ENCODE measurements at regions not wholly inside any gene's neighbourhood (a gene's known extent, or its start where the extent isn't known, plus 50 kb on each side); places are given as distances from the start of the nearest gene placed in this dataset.

DNA sequence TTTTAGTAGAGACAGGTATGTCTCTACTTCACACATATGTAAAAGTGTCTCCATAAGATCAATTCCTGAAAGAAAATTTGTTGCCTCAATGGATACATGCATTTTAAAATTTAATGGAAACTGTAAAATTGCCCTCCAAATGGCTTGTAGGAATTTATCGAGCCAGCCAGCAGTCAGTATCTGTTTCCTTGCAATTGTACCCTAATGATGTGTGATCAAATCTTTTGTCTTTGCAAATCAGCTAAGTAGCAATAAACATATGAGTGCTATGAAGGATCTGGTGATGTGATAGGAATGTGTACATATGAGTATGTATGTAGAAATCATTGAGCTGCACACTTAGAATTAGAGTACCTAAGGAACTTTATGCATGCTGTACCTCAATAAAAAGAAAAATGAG lies 253.0 kb downstream of the MAFB start:
- TF ChIP-seq, protein P1, sequence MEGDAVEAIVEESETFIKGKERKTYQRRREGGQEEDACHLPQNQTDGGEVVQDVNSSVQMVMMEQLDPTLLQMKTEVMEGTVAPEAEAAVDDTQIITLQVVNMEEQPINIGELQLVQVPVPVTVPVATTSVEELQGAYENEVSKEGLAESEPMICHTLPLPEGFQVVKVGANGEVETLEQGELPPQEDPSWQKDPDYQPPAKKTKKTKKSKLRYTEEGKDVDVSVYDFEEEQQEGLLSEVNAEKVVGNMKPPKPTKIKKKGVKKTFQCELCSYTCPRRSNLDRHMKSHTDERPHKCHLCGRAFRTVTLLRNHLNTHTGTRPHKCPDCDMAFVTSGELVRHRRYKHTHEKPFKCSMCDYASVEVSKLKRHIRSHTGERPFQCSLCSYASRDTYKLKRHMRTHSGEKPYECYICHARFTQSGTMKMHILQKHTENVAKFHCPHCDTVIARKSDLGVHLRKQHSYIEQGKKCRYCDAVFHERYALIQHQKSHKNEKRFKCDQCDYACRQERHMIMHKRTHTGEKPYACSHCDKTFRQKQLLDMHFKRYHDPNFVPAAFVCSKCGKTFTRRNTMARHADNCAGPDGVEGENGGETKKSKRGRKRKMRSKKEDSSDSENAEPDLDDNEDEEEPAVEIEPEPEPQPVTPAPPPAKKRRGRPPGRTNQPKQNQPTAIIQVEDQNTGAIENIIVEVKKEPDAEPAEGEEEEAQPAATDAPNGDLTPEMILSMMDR (IDR thresholded peaks at IDR 0.05; ENCODE audit: partially characterized antibody, unreplicated experiment) = no peak
- Mint-ChIP-seq H3K4me1 (ENCODE audit: low read depth, unreplicated experiment) (no peaks in the 10 kb centered on the region), H3K4me3 (ENCODE audit: unreplicated experiment) (no peak overlapping the region), H3K36me3 (ENCODE audit: unreplicated experiment) (no peaks in the 10 kb centered on the region), H3K27me3 (ENCODE audit: unreplicated experiment) (no peaks in the 10 kb centered on the region), H3K9me3 (ENCODE audit: unreplicated experiment) (no peaks in the 10 kb centered on the region), H3K27ac (ENCODE audit: unreplicated experiment) (no peak overlapping the region)
- no peak for DNase-seq

DNA sequence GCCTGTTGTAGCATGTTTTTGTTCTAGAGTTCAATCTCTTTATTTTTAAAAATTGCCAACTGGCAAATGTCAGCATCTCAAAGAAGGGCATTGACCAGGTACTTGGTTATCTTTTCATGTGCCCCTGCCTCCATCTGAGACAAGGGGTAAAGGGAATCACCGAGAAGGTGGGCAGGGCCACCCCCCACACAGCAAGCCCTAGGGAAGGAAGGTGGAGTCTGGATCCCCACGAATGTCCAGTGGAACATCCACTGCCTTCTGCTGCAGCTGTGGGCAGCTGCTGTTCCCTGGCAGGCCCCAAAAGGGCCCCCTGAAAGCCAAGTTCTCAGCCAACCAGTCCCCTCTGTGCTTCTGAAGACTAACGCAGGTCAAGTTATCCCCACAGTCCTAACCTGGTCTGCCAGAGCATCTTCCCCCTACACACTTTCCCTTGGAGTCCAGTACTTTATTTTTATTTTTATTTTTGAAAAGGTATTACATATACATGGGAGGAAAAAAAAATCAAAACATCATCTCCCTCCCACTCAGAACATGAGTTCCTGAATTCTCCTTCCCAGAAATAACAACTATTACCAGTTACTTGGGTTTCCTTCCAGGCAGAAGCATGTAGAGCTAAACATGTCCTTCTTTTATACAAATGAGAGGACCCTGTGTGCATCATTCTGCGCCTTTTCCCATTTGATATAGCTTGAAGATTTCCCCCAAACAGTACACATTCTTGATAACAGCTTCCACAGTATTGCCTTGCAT lies 253.7 kb downstream of the MAFB start:
- H3K27me3 Mint-ChIP-seq (ENCODE audit: unreplicated experiment) = no peaks in the 10 kb centered on the region
- H3K27ac Mint-ChIP-seq (ENCODE audit: unreplicated experiment) = no peak overlapping the region
- H3K4me1 Mint-ChIP-seq (ENCODE audit: low read depth, unreplicated experiment) = no peaks in the 10 kb centered on the region
- H3K4me3 Mint-ChIP-seq (ENCODE audit: unreplicated experiment) = no peak overlapping the region
- no peaks in the 10 kb centered on the region for H3K36me3 Mint-ChIP-seq (ENCODE audit: unreplicated experiment)
- H3K9me3 Mint-ChIP-seq (ENCODE audit: unreplicated experiment) = no peaks in the 10 kb centered on the region
- TF ChIP-seq, protein P1 (IDR thresholded peaks at IDR 0.05; ENCODE audit: partially characterized antibody, unreplicated experiment) = no peak
- no peak for DNase-seq

DNA sequence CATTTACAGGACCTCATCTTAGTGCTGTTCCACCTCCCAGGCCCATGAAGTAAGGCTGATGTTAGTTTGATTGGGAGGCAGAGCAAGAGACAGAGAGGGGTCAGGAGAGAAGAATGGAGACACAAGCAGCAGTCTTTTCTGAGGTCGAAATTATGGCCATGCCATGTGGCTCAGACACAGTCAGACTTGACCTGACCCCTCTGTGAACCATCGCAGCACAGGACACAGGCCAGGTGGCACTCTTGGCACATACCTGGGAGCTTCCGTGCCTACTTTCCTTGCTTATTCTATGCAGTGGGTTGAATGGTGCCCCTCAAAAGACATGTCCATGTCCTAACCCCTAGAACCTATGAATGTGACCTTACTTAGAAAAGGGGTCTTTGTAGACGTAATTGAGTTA lies 254.9 kb downstream of the MAFB start:
- TF ChIP-seq, protein P1 (IDR thresholded peaks at IDR 0.05; ENCODE audit: partially characterized antibody, unreplicated experiment) = no peak
- Mint-ChIP-seq H3K9me3 (ENCODE audit: unreplicated experiment) (no peaks in the 10 kb centered on the region), H3K4me1 (ENCODE audit: low read depth, unreplicated experiment) (no peaks in the 10 kb centered on the region), H3K27me3 (ENCODE audit: unreplicated experiment) (no peaks in the 10 kb centered on the region), H3K36me3 (ENCODE audit: unreplicated experiment) (no peaks in the 10 kb centered on the region), H3K27ac (ENCODE audit: unreplicated experiment) (no peak overlapping the region), H3K4me3 (ENCODE audit: unreplicated experiment) (no peak overlapping the region)
- DNase-seq = no peak

DNA sequence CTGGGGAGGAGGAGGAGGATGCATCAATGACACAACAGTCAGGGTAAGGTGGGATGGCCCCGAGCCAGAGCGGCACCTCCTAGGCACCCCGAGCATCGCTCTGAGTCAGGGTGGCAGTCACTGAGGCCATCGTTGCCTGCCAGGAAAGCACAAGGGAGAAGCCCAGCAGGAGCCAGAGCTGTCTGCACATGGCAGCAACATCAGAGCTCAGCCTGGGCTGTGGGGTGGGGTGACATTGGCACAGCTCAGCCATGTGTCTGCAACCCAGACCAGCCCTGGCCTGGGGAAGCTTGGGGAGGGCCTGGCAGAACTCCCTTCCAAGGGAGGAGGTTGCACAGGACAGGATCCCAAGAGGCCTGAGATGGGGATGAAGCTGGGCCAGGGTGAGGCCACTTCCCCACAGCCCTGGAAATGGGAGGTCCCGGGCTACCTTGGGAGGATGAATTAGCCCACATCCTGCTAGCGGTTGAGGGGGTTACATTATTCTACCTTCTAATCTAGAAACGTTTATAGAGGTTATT lies 255.6 kb downstream of the MAFB start:
- H3K27ac Mint-ChIP-seq (ENCODE audit: unreplicated experiment) = no peak overlapping the region
- H3K4me3 Mint-ChIP-seq (ENCODE audit: unreplicated experiment) = no peak overlapping the region
- TF ChIP-seq, protein P1 (IDR thresholded peaks at IDR 0.05; ENCODE audit: partially characterized antibody, unreplicated experiment) = no peak
- no peak for DNase-seq
- no peaks in the 10 kb centered on the region for H3K27me3 Mint-ChIP-seq (ENCODE audit: unreplicated experiment)
- H3K9me3 Mint-ChIP-seq (ENCODE audit: unreplicated experiment) = no peaks in the 10 kb centered on the region
- no peaks in the 10 kb centered on the region for H3K36me3 Mint-ChIP-seq (ENCODE audit: unreplicated experiment)
- H3K4me1 Mint-ChIP-seq (ENCODE audit: low read depth, unreplicated experiment) = no peaks in the 10 kb centered on the region

DNA sequence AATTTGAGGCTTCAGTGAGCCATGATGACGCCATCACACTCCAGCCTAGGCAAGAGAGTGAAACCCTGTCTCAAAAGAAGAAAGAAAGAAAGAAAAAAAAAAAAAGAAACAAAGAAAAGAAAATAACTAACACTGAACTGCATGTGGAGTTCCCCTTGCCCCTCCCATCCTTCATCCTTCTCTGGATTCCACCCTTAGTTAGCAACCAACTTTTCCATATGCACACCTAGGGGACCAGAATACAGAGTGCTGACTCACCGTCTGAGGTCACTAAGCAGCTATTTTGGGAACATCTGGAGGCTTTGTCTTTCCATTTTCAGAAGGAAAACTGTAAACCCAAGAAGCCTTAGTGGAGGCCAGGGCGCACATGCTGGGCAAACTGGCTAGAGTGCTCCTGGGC lies 257.4 kb downstream of the MAFB start:
- Mint-ChIP-seq H3K27me3 (ENCODE audit: unreplicated experiment) (no peaks in the 10 kb centered on the region), H3K27ac (ENCODE audit: unreplicated experiment) (no peak overlapping the region), H3K4me1 (ENCODE audit: low read depth, unreplicated experiment) (no peaks in the 10 kb centered on the region), H3K36me3 (ENCODE audit: unreplicated experiment) (no peaks in the 10 kb centered on the region), H3K4me3 (ENCODE audit: unreplicated experiment) (no peak overlapping the region), H3K9me3 (ENCODE audit: unreplicated experiment) (peaks cover 2% of the 10 kb centered on the region)
- no peak for DNase-seq
- TF ChIP-seq, protein P1 (IDR thresholded peaks at IDR 0.05; ENCODE audit: partially characterized antibody, unreplicated experiment) = no peak

Measured in glutamatergic neuron (in vitro differentiated cells).